Osteoblast (primary cell): ENCODE measurements at regions not wholly inside any gene's neighbourhood (a gene's known extent, or its start where the extent isn't known, plus 50 kb on each side); places are given as distances from the start of the nearest gene placed in this dataset.

Experiments used
- DNase-seq: peaks from one replicate; pipeline ENCODE4 v3.0.0; 2011; ENCODE audit warnings: low spot score, mixed read lengths; ENCODE audit not compliant: insufficient read length; ENCODE audit errors: missing footprints
- H2AFZ ChIP-seq: 2 replicates; pipeline ENCODE4 v1.6.0; 2011; ENCODE audit warnings: mild to moderate bottlenecking, low read length
- H3K27ac ChIP-seq: 2 replicates; pipeline ENCODE4 v1.5.1; 2011; ENCODE audit warnings: mild to moderate bottlenecking, low read depth, low read length, moderate library complexity
- H3K27me3 ChIP-seq: 2 replicates; pipeline ENCODE4 v1.6.0; 2012; ENCODE audit warnings: mild to moderate bottlenecking, control low read depth, inconsistent platforms, low read length, moderate library complexity; ENCODE audit not compliant: insufficient read depth
- H3K36me3 ChIP-seq: 2 replicates; pipeline ENCODE4 v1.5.1; 2011; ENCODE audit warnings: mild to moderate bottlenecking, low read length, control low read depth, moderate library complexity; ENCODE audit not compliant: insufficient read depth
- H3K4me1 ChIP-seq: 2 replicates; pipeline ENCODE4 v1.5.1; 2011; ENCODE audit warnings: mild to moderate bottlenecking, low read length, control low read depth, moderate library complexity; ENCODE audit not compliant: insufficient read depth
- H3K4me2 ChIP-seq: 2 replicates; pipeline ENCODE4 v1.6.0; 2011; ENCODE audit warnings: mild to moderate bottlenecking, low read length; ENCODE audit not compliant: insufficient read depth
- H3K4me3 ChIP-seq: fragments of 200-600 bp; sonication (generic); 3 replicates; pipeline ENCODE4 v1.5.1; 2012; ENCODE audit warnings: mild to moderate bottlenecking, low read length, inconsistent platforms; ENCODE audit not compliant: insufficient read depth
- H3K79me2 ChIP-seq: 2 replicates; pipeline ENCODE4 v1.6.0; 2012; ENCODE audit warnings: mild to moderate bottlenecking, low read length, control low read depth, inconsistent platforms; ENCODE audit not compliant: insufficient read depth
- H3K9me3 ChIP-seq: 2 replicates; pipeline ENCODE4 v1.5.1; 2011; ENCODE audit warnings: low read depth, low read length, control low read depth
- H4K20me1 ChIP-seq: 2 replicates; pipeline ENCODE4 v1.6.0; 2012; ENCODE audit warnings: mild to moderate bottlenecking, low read length, control low read depth; ENCODE audit not compliant: insufficient read depth
- TF ChIP-seq, protein P1 (sequence below): IDR thresholded peaks from 2 replicates; pipeline ENCODE4 v1.5.1; 2011; ENCODE audit warnings: mild to moderate bottlenecking, low read depth, low read length, moderate library complexity; ENCODE audit errors: extremely low read depth

DNA sequence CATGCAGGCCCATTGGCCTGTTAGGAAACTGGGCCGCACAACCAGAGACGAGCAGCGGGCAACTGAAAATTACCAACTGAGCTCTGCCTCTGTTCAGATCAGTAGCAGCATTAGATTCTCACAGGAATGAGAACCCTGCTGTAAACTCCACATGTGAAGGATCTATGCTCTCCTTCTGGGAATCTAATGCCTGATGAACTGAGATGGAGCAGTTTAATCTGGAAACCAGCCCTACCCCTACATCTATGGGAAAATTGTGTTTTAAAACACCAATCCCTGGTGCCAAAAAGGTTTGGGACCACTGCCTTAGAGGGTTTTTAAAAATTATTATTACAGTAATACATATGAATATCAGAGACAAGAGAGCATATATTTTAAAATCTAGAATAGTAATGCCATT is 1144.5 kb downstream of the FSCB start:
- Histone ChIP-seq H3K4me1 (no peaks in the 10 kb centered on the region), H3K27ac (no peak overlapping the region), H3K4me3 (no peak overlapping the region), H3K4me2 (no peak overlapping the region), H4K20me1 (no peaks in the 10 kb centered on the region), H2AFZ (no peak overlapping the region), H3K36me3 (no peaks in the 10 kb centered on the region), H3K27me3 (no peaks in the 10 kb centered on the region), H3K79me2 (no peaks in the 10 kb centered on the region), H3K9me3 (no peaks in the 10 kb centered on the region)
- DNase-seq, result no peak
- TF ChIP-seq, protein P1, sequence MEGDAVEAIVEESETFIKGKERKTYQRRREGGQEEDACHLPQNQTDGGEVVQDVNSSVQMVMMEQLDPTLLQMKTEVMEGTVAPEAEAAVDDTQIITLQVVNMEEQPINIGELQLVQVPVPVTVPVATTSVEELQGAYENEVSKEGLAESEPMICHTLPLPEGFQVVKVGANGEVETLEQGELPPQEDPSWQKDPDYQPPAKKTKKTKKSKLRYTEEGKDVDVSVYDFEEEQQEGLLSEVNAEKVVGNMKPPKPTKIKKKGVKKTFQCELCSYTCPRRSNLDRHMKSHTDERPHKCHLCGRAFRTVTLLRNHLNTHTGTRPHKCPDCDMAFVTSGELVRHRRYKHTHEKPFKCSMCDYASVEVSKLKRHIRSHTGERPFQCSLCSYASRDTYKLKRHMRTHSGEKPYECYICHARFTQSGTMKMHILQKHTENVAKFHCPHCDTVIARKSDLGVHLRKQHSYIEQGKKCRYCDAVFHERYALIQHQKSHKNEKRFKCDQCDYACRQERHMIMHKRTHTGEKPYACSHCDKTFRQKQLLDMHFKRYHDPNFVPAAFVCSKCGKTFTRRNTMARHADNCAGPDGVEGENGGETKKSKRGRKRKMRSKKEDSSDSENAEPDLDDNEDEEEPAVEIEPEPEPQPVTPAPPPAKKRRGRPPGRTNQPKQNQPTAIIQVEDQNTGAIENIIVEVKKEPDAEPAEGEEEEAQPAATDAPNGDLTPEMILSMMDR, result no peak

DNA sequence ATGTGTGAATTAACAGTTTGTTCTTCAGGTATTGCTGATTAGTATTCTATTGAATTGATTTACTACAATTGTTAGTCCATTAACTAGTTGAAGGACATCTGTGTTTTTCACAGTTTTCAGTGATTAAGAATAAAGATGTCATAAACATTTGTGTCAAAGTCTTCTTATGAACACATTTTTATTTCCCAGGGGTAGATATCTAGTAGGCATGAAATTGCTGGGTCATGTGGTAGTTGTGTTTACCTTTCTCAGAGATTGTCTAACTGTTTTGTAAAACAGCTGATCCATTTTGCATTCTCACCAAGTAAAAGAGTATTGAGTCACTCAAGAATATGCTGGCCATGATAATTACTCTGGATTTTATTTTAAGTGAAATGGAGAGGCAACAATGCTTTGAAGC is 1145.3 kb downstream of the FSCB start:
- Histone ChIP-seq H2AFZ (no peak overlapping the region), H3K27ac (no peak overlapping the region), H3K36me3 (no peaks in the 10 kb centered on the region), H3K27me3 (no peaks in the 10 kb centered on the region), H3K4me3 (no peak overlapping the region), H4K20me1 (no peaks in the 10 kb centered on the region), H3K4me1 (no peaks in the 10 kb centered on the region), H3K9me3 (peaks cover 2% of the 10 kb centered on the region), H3K79me2 (no peaks in the 10 kb centered on the region), H3K4me2 (no peak overlapping the region)
- DNase-seq, result peak; percentile 77
- TF ChIP-seq, protein P1, result no peak

- Histone ChIP-seq H4K20me1 (no peaks in the 10 kb centered on the region), H3K9me3 (peaks cover 2% of the 10 kb centered on the region), H3K27ac (no peak overlapping the region), H3K4me3 (no peak overlapping the region), H3K4me1 (no peaks in the 10 kb centered on the region), H3K27me3 (no peaks in the 10 kb centered on the region), H3K79me2 (no peaks in the 10 kb centered on the region), H3K36me3 (no peaks in the 10 kb centered on the region), H3K4me2 (no peak overlapping the region), H2AFZ (no peak overlapping the region)
- TF ChIP-seq, protein P1, result no peak
- no peak for DNase-seq
These were observed 1146.8 kb downstream of the FSCB start for GRCh38 chr14:43360239-43360638.

- Histone ChIP-seq H3K79me2 (no peaks in the 10 kb centered on the region), H3K9me3 (peaks cover 2% of the 10 kb centered on the region), H3K27me3 (no peaks in the 10 kb centered on the region), H4K20me1 (no peaks in the 10 kb centered on the region), H3K36me3 (no peaks in the 10 kb centered on the region), H3K4me1 (no peaks in the 10 kb centered on the region), H2AFZ (no peak overlapping the region), H3K4me2 (no peak overlapping the region), H3K27ac (no peak overlapping the region), H3K4me3 (no peak overlapping the region)
- no peak for DNase-seq
- TF ChIP-seq, protein P1, result no peak
These were observed 1147.8 kb downstream of the FSCB start for GRCh38 chr14:43359317-43359716.
